ENCODE measurements at regions not wholly inside any gene's neighbourhood (a gene's known extent, or its start where the extent isn't known, plus 50 kb on each side); places are given as distances from the start of the nearest gene placed in this dataset.
"Not testable (repeated sequence)": the region's sequence is repeated elsewhere in the genome, so short reads cannot be mapped to it uniquely, and the experiment has no call there.

GRCh38 chr19:30807278-30807677 is 435.1 kb downstream of the ZNF536 start:
- Mint-ChIP-seq H3K9me3 (no peaks in the 10 kb centered on the region), H3K4me1 (no peaks in the 10 kb centered on the region), H3K27me3 (ENCODE audit: insufficient read depth) (no peaks in the 10 kb centered on the region), H3K36me3 (ENCODE audit: low read depth) (no peaks in the 10 kb centered on the region), H3K27ac (no peak overlapping the region), H3K4me3 (no peak overlapping the region)
- Histone ChIP-seq H3K9ac (ENCODE audit: extremely low read depth, low read length, poor library complexity, severe bottlenecking) (no peak overlapping the region), H3K4me3 (ENCODE audit: low read length) (no peak overlapping the region), H3K9me3 (ENCODE audit: control insufficient read depth, low read length) (no peaks in the 10 kb centered on the region), H3K36me3 (ENCODE audit: control insufficient read depth, insufficient read depth, low read length) (no peaks in the 10 kb centered on the region), H3K27ac (ENCODE audit: low read depth, low read length) (no peak overlapping the region), H3K4me1 (ENCODE audit: control insufficient read depth, insufficient read depth, low read length) (no peaks in the 10 kb centered on the region), H3K27me3 (ENCODE audit: control insufficient read depth, insufficient read depth, low read length, poor library complexity, severe bottlenecking) (no peaks in the 10 kb centered on the region)
- DNase-seq, result no peak
- no peak for TF ChIP-seq CTCF (conservative IDR thresholded peaks at IDR 0.05)
- 86 to 97% methylated on average over 3 of the region's 3 CpGs for WGBS, 2 experiments (ENCODE audit: insufficient coverage in 1 of 2, insufficient read length in 1 of 2)

- no peaks in the 10 kb centered on the region for H3K4me1 ChIP-seq (ENCODE audit: control insufficient read depth, insufficient read depth, low read length)
- Mint-ChIP-seq H3K27me3 (ENCODE audit: insufficient read depth) (peaks cover 3% of the 10 kb centered on the region), H3K9me3 (no peaks in the 10 kb centered on the region), H3K27ac (no peak overlapping the region), H3K4me3 (no peak overlapping the region), H3K36me3 (ENCODE audit: low read depth) (no peaks in the 10 kb centered on the region), H3K4me1 (no peaks in the 10 kb centered on the region)
- WGBS, 2 experiments (ENCODE audit: insufficient coverage in 1 of 2, insufficient read length in 1 of 2), result 80 to 90% methylated on average over 1 to 3 of the region's 3 CpGs
- no peak for TF ChIP-seq CTCF (conservative IDR thresholded peaks at IDR 0.05)
- DNase-seq, result no peak
- H3K36me3 ChIP-seq (ENCODE audit: control insufficient read depth, insufficient read depth, low read length), result no peaks in the 10 kb centered on the region
- no peak overlapping the region for H3K9ac ChIP-seq (ENCODE audit: extremely low read depth, low read length, poor library complexity, severe bottlenecking)
- no peak overlapping the region for H3K4me3 ChIP-seq (ENCODE audit: low read length)
- H3K9me3 ChIP-seq (ENCODE audit: control insufficient read depth, low read length), result no peaks in the 10 kb centered on the region
- no peaks in the 10 kb centered on the region for H3K27me3 ChIP-seq (ENCODE audit: control insufficient read depth, insufficient read depth, low read length, poor library complexity, severe bottlenecking)
- no peak overlapping the region for H3K27ac ChIP-seq (ENCODE audit: low read depth, low read length)
Observed at GRCh38 chr19:30806311-30806710, 434.1 kb downstream of the ZNF536 start.

GRCh38 chr19:30804751-30805150 is 432.6 kb downstream of the ZNF536 start:
- Histone ChIP-seq H3K27ac (ENCODE audit: low read depth, low read length) (no peak overlapping the region), H3K4me1 (ENCODE audit: control insufficient read depth, insufficient read depth, low read length) (no peaks in the 10 kb centered on the region), H3K9ac (ENCODE audit: extremely low read depth, low read length, poor library complexity, severe bottlenecking) (no peak overlapping the region), H3K36me3 (ENCODE audit: control insufficient read depth, insufficient read depth, low read length) (no peaks in the 10 kb centered on the region), H3K27me3 (ENCODE audit: control insufficient read depth, insufficient read depth, low read length, poor library complexity, severe bottlenecking) (peaks cover 2% of the 10 kb centered on the region), H3K9me3 (ENCODE audit: control insufficient read depth, low read length) (no peaks in the 10 kb centered on the region), H3K4me3 (ENCODE audit: low read length) (no peak overlapping the region)
- no peak overlapping the region for H3K27ac Mint-ChIP-seq
- H3K4me3 Mint-ChIP-seq, result no peak overlapping the region
- H3K36me3 Mint-ChIP-seq (ENCODE audit: low read depth), result no peaks in the 10 kb centered on the region
- H3K4me1 Mint-ChIP-seq, result no peaks in the 10 kb centered on the region
- peaks cover 7% of the 10 kb centered on the region for H3K27me3 Mint-ChIP-seq (ENCODE audit: insufficient read depth)
- DNase-seq, result no peak
- WGBS, 2 experiments (ENCODE audit: insufficient coverage in 1 of 2, insufficient read length in 1 of 2), result 76 to 81% methylated on average over 5 of the region's 5 CpGs
- H3K9me3 Mint-ChIP-seq, result no peaks in the 10 kb centered on the region
- no peak for TF ChIP-seq CTCF (conservative IDR thresholded peaks at IDR 0.05)

- H3K9me3 Mint-ChIP-seq; H3K4me3 Mint-ChIP-seq; H3K36me3 Mint-ChIP-seq (ENCODE audit: low read depth); H3K27ac Mint-ChIP-seq; H3K36me3 ChIP-seq (ENCODE audit: control insufficient read depth, insufficient read depth, low read length); H3K4me3 ChIP-seq (ENCODE audit: low read length); H3K27me3 ChIP-seq (ENCODE audit: control insufficient read depth, insufficient read depth, low read length, poor library complexity, severe bottlenecking); DNase-seq; H3K9ac ChIP-seq (ENCODE audit: extremely low read depth, low read length, poor library complexity, severe bottlenecking); H3K4me1 Mint-ChIP-seq; H3K4me1 ChIP-seq (ENCODE audit: control insufficient read depth, insufficient read depth, low read length); H3K27ac ChIP-seq (ENCODE audit: low read depth, low read length); H3K9me3 ChIP-seq (ENCODE audit: control insufficient read depth, low read length): not testable (repeated sequence)
- WGBS, 2 experiments (ENCODE audit: insufficient coverage in 1 of 2, insufficient read length in 1 of 2), result 87 to 90% methylated on average over 3 of the region's 3 CpGs
- peaks cover 11% of the 10 kb centered on the region for H3K27me3 Mint-ChIP-seq (ENCODE audit: insufficient read depth)
Observed at GRCh38 chr19:30804333-30804732, 432.1 kb downstream of the ZNF536 start.

Data from endodermal cell (in vitro differentiated cells).